Skeletal muscle tissue (tissue), 3 donors: ENCODE measurements at regions not wholly inside any gene's neighbourhood (a gene's known extent, or its start where the extent isn't known, plus 50 kb on each side); places are given as distances from the start of the nearest gene placed in this dataset.
"Not testable (repeated sequence)": the region's sequence is repeated elsewhere in the genome, so short reads cannot be mapped to it uniquely, and the experiment has no call there.

ENCODE experiments used
- H3K27ac ChIP-seq: one replicate; pipeline ENCODE4 v1.7.0; 2013; ENCODE audit warnings: mild to moderate bottlenecking, low read depth, low read length, inconsistent platforms
- H3K27me3 ChIP-seq, 3 donors: one replicate each; pipeline ENCODE4 v1.7.0; 2013; ENCODE audit warnings: low read length in 3 of 3; ENCODE audit not compliant: control insufficient read depth in 3 of 3, insufficient read depth in 3 of 3
- H3K36me3 ChIP-seq, 3 donors: one replicate each; pipeline ENCODE4 v1.7.0; 2013; ENCODE audit warnings: low read length in 3 of 3; ENCODE audit not compliant: control insufficient read depth in 3 of 3, insufficient read depth in 3 of 3
- H3K4me1 ChIP-seq, 3 donors: one replicate each; pipeline ENCODE4 v1.7.0; 2013; ENCODE audit warnings: low read length in 3 of 3, mild to moderate bottlenecking in 3 of 3; ENCODE audit not compliant: control insufficient read depth in 3 of 3, insufficient read depth in 3 of 3
- H3K4me3 ChIP-seq, 3 donors: one replicate each; pipeline ENCODE4 v1.7.0; 2013; ENCODE audit warnings: low read length in 3 of 3
- H3K9ac ChIP-seq, 3 donors: one replicate each; pipeline ENCODE4 v1.7.0; 2013; ENCODE audit warnings: low read length in 3 of 3, mild to moderate bottlenecking in 3 of 3, moderate library complexity in 2 of 3, low read depth in 1 of 3
- H3K9me3 ChIP-seq, 3 donors: one replicate each; pipeline ENCODE4 v1.7.0; 2013; ENCODE audit warnings: low read length in 3 of 3; ENCODE audit not compliant: control insufficient read depth in 3 of 3
- donor health status: Osteomylitis.

DNA sequence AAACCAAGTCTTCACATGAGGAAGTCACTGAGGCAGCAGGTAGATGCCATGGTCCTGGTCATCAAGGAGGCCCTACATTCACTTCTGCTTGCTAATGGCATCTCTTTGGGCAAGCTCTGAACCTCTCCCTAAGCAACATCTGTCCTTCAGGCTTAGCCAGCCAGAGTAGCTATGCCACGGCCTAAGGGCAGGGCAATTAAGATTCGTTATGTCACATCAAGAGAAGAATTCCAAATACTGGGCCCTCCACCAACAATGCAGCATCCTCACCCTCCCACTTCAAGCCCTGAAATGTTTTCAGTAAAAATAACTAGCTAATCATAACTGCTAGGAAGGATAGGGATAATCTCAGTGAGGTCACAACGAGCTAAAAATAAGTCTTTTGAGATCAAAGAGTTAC, 120.7 kb upstream of the HCCS start:
- no peaks in the 10 kb centered on the region for H3K36me3 ChIP-seq
- no peaks in the 10 kb centered on the region for H3K27me3 ChIP-seq
- no peaks in the 10 kb centered on the region for H3K9me3 ChIP-seq
- H3K4me3 ChIP-seq, result no peak overlapping the region
- H3K27ac ChIP-seq, result no peak overlapping the region
- H3K4me1 ChIP-seq, result no peaks in the 10 kb centered on the region
- H3K9ac ChIP-seq, result no peak overlapping the region

DNA sequence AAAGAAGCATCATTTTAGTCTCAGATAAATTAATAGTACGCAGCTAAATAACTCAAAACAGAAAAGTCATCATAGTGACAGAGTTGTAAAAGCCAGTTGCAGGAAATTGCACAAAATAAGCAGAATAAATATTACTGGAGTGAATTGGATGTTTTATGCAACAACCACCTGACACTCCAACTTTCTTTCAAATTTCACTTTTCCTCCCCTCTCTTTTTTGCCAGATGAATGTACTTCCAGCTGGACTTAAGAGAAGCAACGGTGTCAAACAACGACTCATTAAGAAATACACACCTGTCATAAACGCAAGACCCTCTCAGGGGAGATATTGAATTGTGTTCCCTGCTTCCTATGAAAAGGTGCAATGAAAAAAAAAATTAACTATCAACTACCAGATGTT, 120.2 kb upstream of the HCCS start:
- Histone ChIP-seq H3K4me1 (no peaks in the 10 kb centered on the region), H3K9ac (no peak overlapping the region), H3K9me3 (no peaks in the 10 kb centered on the region), H3K36me3 (no peaks in the 10 kb centered on the region), H3K27ac (no peak overlapping the region), H3K4me3 (no peak overlapping the region), H3K27me3 (no peaks in the 10 kb centered on the region)

- H3K27ac ChIP-seq, result no peak overlapping the region
- H3K4me3 ChIP-seq, result no peak overlapping the region
- H3K9me3 ChIP-seq, result no peaks in the 10 kb centered on the region
- H3K36me3 ChIP-seq, result no peaks in the 10 kb centered on the region
- no peaks in the 10 kb centered on the region for H3K4me1 ChIP-seq
- no peak overlapping the region for H3K9ac ChIP-seq
- H3K27me3 ChIP-seq, result no peaks in the 10 kb centered on the region
These were observed 119.0 kb upstream of the HCCS start for GRCh38 chrX:10992110-10992509.

DNA sequence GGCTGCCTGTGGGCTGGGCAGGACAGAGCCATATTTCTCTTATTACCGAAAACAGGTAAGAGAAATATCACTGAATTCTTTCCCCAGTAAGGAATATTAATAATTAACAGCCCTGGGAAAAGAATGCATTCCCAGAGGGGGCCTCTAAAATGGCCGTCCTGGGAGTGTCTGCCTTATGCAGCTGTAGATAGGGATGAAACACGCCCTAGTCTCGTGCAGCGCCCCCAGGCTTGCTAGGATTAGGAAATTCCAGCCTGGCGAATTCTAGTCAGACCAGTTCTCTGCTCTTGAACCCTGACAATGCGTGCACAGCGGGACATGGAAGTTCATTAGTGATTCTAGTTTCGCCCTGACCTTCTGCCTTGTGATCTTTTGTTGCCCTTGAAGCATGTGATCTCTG, 104.1 kb upstream of the HCCS start:
- H3K4me1 ChIP-seq, H3K27me3 ChIP-seq, H3K4me3 ChIP-seq: not testable (repeated sequence)

GRCh38 chrX:11010476-11010875, 100.7 kb upstream of the HCCS start:
- no peaks in the 10 kb centered on the region for H3K36me3 ChIP-seq
- no peaks in the 10 kb centered on the region for H3K4me1 ChIP-seq
- H3K4me3 ChIP-seq, result no peak overlapping the region
- H3K9me3 ChIP-seq, result no peaks in the 10 kb centered on the region
- H3K27me3 ChIP-seq, result no peaks in the 10 kb centered on the region
- no peak overlapping the region for H3K27ac ChIP-seq
- no peak overlapping the region for H3K9ac ChIP-seq

More for the DNA sequence above, 104.1 kb upstream of the HCCS start:
- H3K27ac ChIP-seq, H3K9ac ChIP-seq, H3K36me3 ChIP-seq, H3K9me3 ChIP-seq: not testable (repeated sequence)

GRCh38 chrX:11016728-11017127, 94.4 kb upstream of the HCCS start:
- no peak overlapping the region for H3K27ac ChIP-seq
- H3K4me1 ChIP-seq, result no peaks in the 10 kb centered on the region
- H3K9ac ChIP-seq, result no peak overlapping the region
- no peaks in the 10 kb centered on the region for H3K36me3 ChIP-seq
- no peaks in the 10 kb centered on the region for H3K9me3 ChIP-seq
- H3K27me3 ChIP-seq, result no peaks in the 10 kb centered on the region
- H3K4me3 ChIP-seq, result no peak overlapping the region

GRCh38 chrX:11022588-11022987, 88.5 kb upstream of the HCCS start:
- H3K9ac ChIP-seq, H3K4me1 ChIP-seq, H3K27ac ChIP-seq, H3K27me3 ChIP-seq, H3K4me3 ChIP-seq, H3K36me3 ChIP-seq, H3K9me3 ChIP-seq: not testable (repeated sequence)

DNA sequence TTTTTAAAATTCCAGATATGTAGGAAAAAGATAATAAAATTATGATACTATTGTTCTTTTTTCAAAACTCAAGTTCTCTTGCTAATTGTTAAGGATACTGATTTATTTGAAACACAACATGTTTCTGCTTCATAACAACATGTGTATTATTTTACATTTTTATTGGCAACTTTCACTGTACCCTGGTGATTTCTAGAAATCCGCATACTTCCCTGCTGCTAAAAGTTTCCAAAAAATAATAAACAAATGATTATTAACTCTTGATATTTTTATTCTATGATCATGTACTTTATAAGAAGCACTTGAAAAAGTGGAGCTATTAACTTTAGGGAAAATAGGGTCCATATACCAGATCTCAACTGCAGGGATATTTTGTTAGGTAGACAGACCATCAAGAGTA, 71.2 kb upstream of the HCCS start:
- H3K27ac ChIP-seq, result no peak overlapping the region

DNA sequence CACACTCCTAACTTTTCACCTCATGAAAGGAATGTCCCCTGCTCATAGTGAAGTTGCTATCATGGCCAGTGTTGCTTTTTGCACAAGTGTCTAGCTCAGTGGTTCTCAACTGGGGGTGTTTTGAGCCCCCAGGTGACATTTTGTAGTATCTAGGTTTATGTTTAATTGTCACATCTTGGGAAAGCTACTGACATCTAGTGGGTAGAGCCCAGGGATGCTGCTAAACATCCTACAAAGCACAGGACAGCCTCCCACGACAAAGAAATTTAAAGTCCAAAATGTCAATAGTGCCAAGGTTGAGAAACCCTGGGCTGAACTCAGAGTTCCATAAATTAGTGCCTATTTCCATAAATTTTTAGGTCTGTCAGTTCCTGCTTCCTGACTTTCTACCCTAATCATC, 70.7 kb upstream of the HCCS start:
- Histone ChIP-seq H3K36me3 (no peaks in the 10 kb centered on the region), H3K4me3 (no peak overlapping the region), H3K9me3 (no peaks in the 10 kb centered on the region), H3K4me1 (no peaks in the 10 kb centered on the region), H3K9ac (no peak overlapping the region), H3K27me3 (no peaks in the 10 kb centered on the region), H3K27ac (no peak overlapping the region)

More for the DNA sequence above, 71.2 kb upstream of the HCCS start:
- Histone ChIP-seq H3K4me3 (no peak overlapping the region), H3K9ac (no peak overlapping the region), H3K27me3 (no peaks in the 10 kb centered on the region), H3K9me3 (no peaks in the 10 kb centered on the region), H3K36me3 (no peaks in the 10 kb centered on the region), H3K4me1 (no peaks in the 10 kb centered on the region)

DNA sequence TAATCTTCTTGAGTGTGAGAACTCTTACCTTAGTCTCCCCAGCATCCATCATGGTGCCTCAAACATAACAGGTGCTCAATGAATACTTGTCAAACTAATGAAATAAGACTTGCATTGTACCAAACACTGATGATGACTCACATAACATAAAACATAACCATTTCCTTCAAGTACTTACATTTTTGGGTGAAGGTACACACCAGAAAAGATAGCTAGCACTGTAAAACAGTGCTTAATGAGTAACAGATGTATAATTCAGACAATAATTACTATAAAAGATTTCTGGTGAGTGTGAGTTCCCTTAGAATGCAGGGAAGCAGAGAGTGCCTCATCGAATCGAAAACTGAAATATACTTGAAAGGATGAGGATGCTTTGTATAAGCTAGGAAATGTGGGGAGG, 70.1 kb upstream of the HCCS start:
- H3K27ac ChIP-seq, result no peak overlapping the region
- no peaks in the 10 kb centered on the region for H3K4me1 ChIP-seq
- no peaks in the 10 kb centered on the region for H3K36me3 ChIP-seq
- no peak overlapping the region for H3K9ac ChIP-seq
- no peaks in the 10 kb centered on the region for H3K9me3 ChIP-seq
- no peaks in the 10 kb centered on the region for H3K27me3 ChIP-seq
- no peak overlapping the region for H3K4me3 ChIP-seq

- no peaks in the 10 kb centered on the region for H3K4me1 ChIP-seq
- no peaks in the 10 kb centered on the region for H3K9me3 ChIP-seq
- H3K27ac ChIP-seq, result no peak overlapping the region
- H3K9ac ChIP-seq, result no peak overlapping the region
- no peaks in the 10 kb centered on the region for H3K36me3 ChIP-seq
- H3K4me3 ChIP-seq, result no peak overlapping the region
- no peaks in the 10 kb centered on the region for H3K27me3 ChIP-seq
These were observed 61.1 kb upstream of the HCCS start for GRCh38 chrX:11050013-11050412.
